CD14-positive monocyte (primary cell): ENCODE measurements at regions not wholly inside any gene's neighbourhood (a gene's known extent, or its start where the extent isn't known, plus 50 kb on each side); places are given as distances from the start of the nearest gene placed in this dataset.

Experiments
- DNase-seq, 3 donors: peaks; one replicate each; pipeline ENCODE4 v3.0.0-alpha.2; 2011 to 2022
- H2AFZ ChIP-seq: 2 replicates; pipeline ENCODE4 v1.6.0; 2012; ENCODE audit warnings: mild to moderate bottlenecking, low read depth, low read length, inconsistent platforms; ENCODE audit not compliant: insufficient read depth, poor library complexity, severe bottlenecking
- H3K27ac ChIP-seq, 2 donors: 1 replicate in 1 of 2; 2 replicates in 1 of 2; pipeline ENCODE4 v1.5.1; 2012 to 2013; ENCODE audit warnings: low read length in 2 of 2, control low read depth in 1 of 2, inconsistent platforms in 1 of 2, low read depth in 1 of 2, mild to moderate bottlenecking in 1 of 2
- H3K27me3 ChIP-seq, 2 donors: one replicate each; pipeline versions ENCODE4 v1.6.0 to v1.6.1; 2011 to 2013; ENCODE audit warnings: low read length in 2 of 2; ENCODE audit not compliant: control insufficient read depth in 2 of 2, insufficient read depth in 2 of 2
- H3K36me3 ChIP-seq, 2 donors: replicated peaks in 1 of 2; 1 replicate in 1 of 2; 2 replicates in 1 of 2; pipeline versions ENCODE4 v1.5.1 to v1.6.1; 2012 to 2013; ENCODE audit warnings: low read length in 2 of 2, control low read depth in 1 of 2, inconsistent platforms in 1 of 2, mild to moderate bottlenecking in 1 of 2; ENCODE audit not compliant: insufficient read depth in 2 of 2, control insufficient read depth in 1 of 2
- H3K4me1 ChIP-seq, 2 donors: 1 replicate in 1 of 2; 2 replicates in 1 of 2; pipeline versions ENCODE4 v1.5.1 to v1.6.1; 2012 to 2013; ENCODE audit warnings: low read length in 2 of 2, control low read depth in 1 of 2, inconsistent platforms in 1 of 2, mild to moderate bottlenecking in 1 of 2, moderate library complexity in 1 of 2; ENCODE audit not compliant: insufficient read depth in 2 of 2, control insufficient read depth in 1 of 2
- H3K4me2 ChIP-seq: replicated peaks from 2 replicates; pipeline ENCODE3; 2012; ENCODE audit warnings: low read length, moderate library complexity, mild to moderate bottlenecking; ENCODE audit not compliant: poor library complexity, severe bottlenecking; ENCODE audit errors: extremely low read depth
- H3K4me3 ChIP-seq, 3 experiments: fragments of 200-600 bp in 1 of 3; sonication (generic) in 1 of 3; replicated peaks in 1 of 3; 1 replicate in 2 of 3; 2 replicates in 1 of 3; pipeline ENCODE4 v1.5.1; 2011 to 2013; ENCODE audit warnings: low read length in 3 of 3, mild to moderate bottlenecking in 3 of 3, control low read depth in 2 of 3, low read depth in 2 of 3, inconsistent platforms in 1 of 3, moderate library complexity in 1 of 3
- H3K79me2 ChIP-seq: 2 replicates; pipeline ENCODE4 v1.6.0; 2012; ENCODE audit warnings: mild to moderate bottlenecking, control low read depth, inconsistent platforms, low read length, moderate library complexity; ENCODE audit not compliant: insufficient read depth
- H3K9ac ChIP-seq: 2 replicates; pipeline ENCODE4 v1.6.0; 2017; ENCODE audit warnings: low read length, mild to moderate bottlenecking; ENCODE audit not compliant: insufficient read depth, poor library complexity, severe bottlenecking
- H3K9me3 ChIP-seq, 2 donors: replicated peaks in 1 of 2; 1 replicate in 1 of 2; 2 replicates in 1 of 2; pipeline versions ENCODE4 v1.5.1 to v1.6.1; 2012 to 2013; ENCODE audit warnings: low read length in 2 of 2, control low read depth in 1 of 2; ENCODE audit not compliant: control insufficient read depth in 1 of 2, insufficient read depth in 1 of 2
- H4K20me1 ChIP-seq: 2 replicates; pipeline ENCODE4 v1.6.0; 2012; ENCODE audit warnings: mild to moderate bottlenecking, low read length, control low read depth, moderate library complexity; ENCODE audit not compliant: insufficient read depth
- H3K27ac Mint-ChIP-seq, 7 donors: one replicate each; pipeline ENCODE4 v1.8.0; 2020; ENCODE audit warnings: mild to moderate bottlenecking in 7 of 7, mixed read lengths in 7 of 7, moderate library complexity in 6 of 7, inconsistent platforms in 2 of 7
- H3K27me3 Mint-ChIP-seq, 3 donors: one replicate each; pipeline ENCODE4 v1.8.0; 2021 to 2022; ENCODE audit warnings: low read depth in 3 of 3, mild to moderate bottlenecking in 3 of 3, mixed read lengths in 3 of 3, moderate library complexity in 3 of 3, inconsistent platforms in 1 of 3
- H3K36me3 Mint-ChIP-seq, 2 donors: one replicate each; pipeline ENCODE4 v1.8.0; 2020; ENCODE audit warnings: mixed read lengths in 2 of 2, inconsistent platforms in 1 of 2, mild to moderate bottlenecking in 1 of 2
- H3K4me1 Mint-ChIP-seq: one replicate; pipeline ENCODE4 v1.8.0; 2020; ENCODE audit warnings: mild to moderate bottlenecking, mixed read lengths
- H3K4me3 Mint-ChIP-seq, 2 donors: one replicate each; pipeline ENCODE4 v1.8.0; 2020; ENCODE audit warnings: mild to moderate bottlenecking in 2 of 2, mixed read lengths in 2 of 2, moderate library complexity in 1 of 2
- H3K9me3 Mint-ChIP-seq, 7 donors: one replicate each; pipeline ENCODE4 v1.8.0; 2020 to 2022; ENCODE audit warnings: mixed read lengths in 7 of 7, mild to moderate bottlenecking in 6 of 7, moderate library complexity in 6 of 7, inconsistent platforms in 2 of 7
- WGBS: methylation state at CpG from one replicate; pipeline ENCODE4 v1.1.5; 2013; ENCODE audit warnings: missing lambda C conversion rate; ENCODE audit not compliant: insufficient coverage; 5-methylcytosine and 5-hydroxymethylcytosine counted together
- intact Hi-C, 2 donors: fragments of 100-400 bp; cut with micrococcal nuclease; formaldehyde crosslinking; loops; one replicate each; pipeline versions ENCODE4 v1.15.0 to v1.15.1; 2023
- TF ChIP-seq, protein P1 (sequence below): fragments of 200-600 bp; IDR thresholded peaks from one replicate; pipeline ENCODE4 v1.8.0; 2022; ENCODE audit warnings: antibody characterized with exemption, mild to moderate bottlenecking

DNA sequence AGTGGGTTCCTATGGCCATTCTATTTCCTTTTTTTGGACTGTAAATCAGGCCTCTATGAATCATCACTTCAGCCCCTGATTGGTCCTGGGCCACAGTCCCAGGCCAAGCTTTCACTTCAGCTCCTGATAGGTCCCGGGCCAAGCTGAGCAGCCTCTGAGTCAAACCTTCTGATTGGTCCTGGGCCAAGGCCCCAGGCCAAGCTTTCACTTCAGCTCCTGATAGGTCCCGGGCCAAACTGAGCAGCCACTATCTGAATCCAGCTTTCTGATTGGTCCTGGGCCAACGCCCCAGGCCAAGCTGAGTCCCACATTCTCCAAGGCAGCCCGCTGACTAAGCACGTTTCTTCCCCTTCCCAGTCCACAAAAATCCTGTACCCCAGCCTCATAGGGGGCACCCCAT, 1972.9 kb upstream of the ACO1 start:
- Histone ChIP-seq H4K20me1 (no peaks in the 10 kb centered on the region), H2AFZ (no peak overlapping the region), H3K9me3 (peaks cover 10 to 19% of the 10 kb centered on the region in 2 donors), H3K27me3 (no peaks in the 10 kb centered on the region), H3K4me2 (no peak overlapping the region), H3K9ac (no peak overlapping the region), H3K36me3 (no peaks in the 10 kb centered on the region), H3K27ac (no peak overlapping the region), H3K4me1 (no peaks in the 10 kb centered on the region), H3K79me2 (no peaks in the 10 kb centered on the region), H3K4me3 (no peak overlapping the region)
- peaks cover 0 to 15% (median 8%) of the 10 kb centered on the region in 7 donors for H3K9me3 Mint-ChIP-seq
- peak overlapping the region in 1 of 7 donors; percentile 2 for H3K27ac Mint-ChIP-seq
- intact Hi-C loops: no loop called here
- TF ChIP-seq, protein P1, sequence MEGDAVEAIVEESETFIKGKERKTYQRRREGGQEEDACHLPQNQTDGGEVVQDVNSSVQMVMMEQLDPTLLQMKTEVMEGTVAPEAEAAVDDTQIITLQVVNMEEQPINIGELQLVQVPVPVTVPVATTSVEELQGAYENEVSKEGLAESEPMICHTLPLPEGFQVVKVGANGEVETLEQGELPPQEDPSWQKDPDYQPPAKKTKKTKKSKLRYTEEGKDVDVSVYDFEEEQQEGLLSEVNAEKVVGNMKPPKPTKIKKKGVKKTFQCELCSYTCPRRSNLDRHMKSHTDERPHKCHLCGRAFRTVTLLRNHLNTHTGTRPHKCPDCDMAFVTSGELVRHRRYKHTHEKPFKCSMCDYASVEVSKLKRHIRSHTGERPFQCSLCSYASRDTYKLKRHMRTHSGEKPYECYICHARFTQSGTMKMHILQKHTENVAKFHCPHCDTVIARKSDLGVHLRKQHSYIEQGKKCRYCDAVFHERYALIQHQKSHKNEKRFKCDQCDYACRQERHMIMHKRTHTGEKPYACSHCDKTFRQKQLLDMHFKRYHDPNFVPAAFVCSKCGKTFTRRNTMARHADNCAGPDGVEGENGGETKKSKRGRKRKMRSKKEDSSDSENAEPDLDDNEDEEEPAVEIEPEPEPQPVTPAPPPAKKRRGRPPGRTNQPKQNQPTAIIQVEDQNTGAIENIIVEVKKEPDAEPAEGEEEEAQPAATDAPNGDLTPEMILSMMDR: no peak
- DNase-seq: no peak
- H3K4me1 Mint-ChIP-seq: no peaks in the 10 kb centered on the region
- H3K36me3 Mint-ChIP-seq: no peaks in the 10 kb centered on the region
- H3K4me3 Mint-ChIP-seq: no peak overlapping the region
- H3K27me3 Mint-ChIP-seq: no peaks in the 10 kb centered on the region
- 82% methylated on average over 5 of the region's 5 CpGs for WGBS

DNA sequence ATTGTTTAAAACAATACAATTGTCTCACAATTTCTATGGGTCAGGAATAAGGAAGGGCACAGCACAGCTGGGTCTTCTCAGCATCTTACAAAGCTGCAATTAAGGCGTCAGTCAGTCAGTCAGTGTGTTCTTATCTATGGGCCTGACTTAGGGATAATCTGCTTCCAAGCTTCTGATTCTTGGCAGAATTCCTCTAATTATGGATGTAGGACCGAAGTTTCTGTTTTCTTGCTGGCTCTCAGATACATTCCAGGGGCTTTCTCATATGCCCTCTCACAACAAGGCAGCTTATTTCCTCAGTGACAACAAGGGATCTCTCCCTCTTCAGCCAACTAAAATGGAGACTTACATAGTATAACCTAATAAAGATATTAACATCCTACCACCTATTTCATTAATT, 1925.3 kb upstream of the ACO1 start:
- Mint-ChIP-seq H3K9me3 (peaks cover 0 to 6% (median 0%) of the 10 kb centered on the region in 7 donors), H3K36me3 (no peaks in the 10 kb centered on the region), H3K27me3 (peaks cover 0 to 2% (median 0%) of the 10 kb centered on the region in 3 donors), H3K27ac (no peak overlapping the region), H3K4me3 (no peak overlapping the region), H3K4me1 (no peaks in the 10 kb centered on the region)
- H3K9ac ChIP-seq: no peak overlapping the region
- H3K9me3 ChIP-seq: peaks cover 0 to 4% of the 10 kb centered on the region in 2 donors
- H4K20me1 ChIP-seq: no peaks in the 10 kb centered on the region
- H3K36me3 ChIP-seq: no peaks in the 10 kb centered on the region
- H3K4me3 ChIP-seq: no peak overlapping the region
- DNase-seq: no peak
- H3K27me3 ChIP-seq: no peaks in the 10 kb centered on the region
- WGBS: 100% methylated on average over 1 of the region's 2 CpGs
- no peak overlapping the region for H3K4me2 ChIP-seq
- H3K4me1 ChIP-seq: no peaks in the 10 kb centered on the region
- TF ChIP-seq, protein P1: no peak
- H3K79me2 ChIP-seq: no peaks in the 10 kb centered on the region
- no peak overlapping the region for H3K27ac ChIP-seq
- intact Hi-C loops: no loop called here
- H2AFZ ChIP-seq: no peak overlapping the region
